Retinal pigment epithelial cell (primary cell): ENCODE measurements at regions not wholly inside any gene's neighbourhood (a gene's known extent, or its start where the extent isn't known, plus 50 kb on each side); places are given as distances from the start of the nearest gene placed in this dataset.

ENCODE experiments used
- DNase-seq: peaks from one replicate; pipeline ENCODE4 v3.0.0-alpha.2; 2010; ENCODE audit warnings: low read depth
- H3K4me3 ChIP-seq: 2 replicates; pipeline ENCODE4 v1.5.1; 2011; ENCODE audit warnings: mild to moderate bottlenecking, low read length, control low read depth, moderate library complexity
- TF ChIP-seq, protein P1 (sequence below): conservative IDR thresholded peaks from 2 replicates; pipeline ENCODE4 v1.5.1; 2011; ENCODE audit warnings: low read depth, low read length, control low read depth, inconsistent platforms

DNA sequence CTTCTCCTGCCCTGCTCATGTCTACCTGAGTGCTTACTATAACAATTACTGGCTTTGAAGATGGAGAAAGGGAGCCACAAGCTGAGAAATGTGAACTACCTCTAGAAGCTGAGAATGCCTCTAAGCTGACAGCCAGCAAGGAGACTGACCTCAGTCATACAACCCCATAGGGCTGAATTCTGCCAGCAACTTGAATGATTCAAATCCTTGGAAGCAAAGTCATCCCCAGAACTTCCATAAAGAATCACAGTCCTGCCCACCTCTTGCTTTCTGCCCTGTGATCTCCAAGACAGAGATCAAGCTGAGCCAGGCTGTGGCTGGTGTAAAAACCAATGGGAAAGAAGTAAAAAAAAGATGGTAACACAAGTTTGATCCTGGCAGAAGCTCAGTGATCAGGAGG is 288.2 kb upstream of the SPHKAP start:
- TF ChIP-seq, protein P1, sequence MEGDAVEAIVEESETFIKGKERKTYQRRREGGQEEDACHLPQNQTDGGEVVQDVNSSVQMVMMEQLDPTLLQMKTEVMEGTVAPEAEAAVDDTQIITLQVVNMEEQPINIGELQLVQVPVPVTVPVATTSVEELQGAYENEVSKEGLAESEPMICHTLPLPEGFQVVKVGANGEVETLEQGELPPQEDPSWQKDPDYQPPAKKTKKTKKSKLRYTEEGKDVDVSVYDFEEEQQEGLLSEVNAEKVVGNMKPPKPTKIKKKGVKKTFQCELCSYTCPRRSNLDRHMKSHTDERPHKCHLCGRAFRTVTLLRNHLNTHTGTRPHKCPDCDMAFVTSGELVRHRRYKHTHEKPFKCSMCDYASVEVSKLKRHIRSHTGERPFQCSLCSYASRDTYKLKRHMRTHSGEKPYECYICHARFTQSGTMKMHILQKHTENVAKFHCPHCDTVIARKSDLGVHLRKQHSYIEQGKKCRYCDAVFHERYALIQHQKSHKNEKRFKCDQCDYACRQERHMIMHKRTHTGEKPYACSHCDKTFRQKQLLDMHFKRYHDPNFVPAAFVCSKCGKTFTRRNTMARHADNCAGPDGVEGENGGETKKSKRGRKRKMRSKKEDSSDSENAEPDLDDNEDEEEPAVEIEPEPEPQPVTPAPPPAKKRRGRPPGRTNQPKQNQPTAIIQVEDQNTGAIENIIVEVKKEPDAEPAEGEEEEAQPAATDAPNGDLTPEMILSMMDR = no peak
- no peak overlapping the region for H3K4me3 ChIP-seq
- no peak for DNase-seq

DNA sequence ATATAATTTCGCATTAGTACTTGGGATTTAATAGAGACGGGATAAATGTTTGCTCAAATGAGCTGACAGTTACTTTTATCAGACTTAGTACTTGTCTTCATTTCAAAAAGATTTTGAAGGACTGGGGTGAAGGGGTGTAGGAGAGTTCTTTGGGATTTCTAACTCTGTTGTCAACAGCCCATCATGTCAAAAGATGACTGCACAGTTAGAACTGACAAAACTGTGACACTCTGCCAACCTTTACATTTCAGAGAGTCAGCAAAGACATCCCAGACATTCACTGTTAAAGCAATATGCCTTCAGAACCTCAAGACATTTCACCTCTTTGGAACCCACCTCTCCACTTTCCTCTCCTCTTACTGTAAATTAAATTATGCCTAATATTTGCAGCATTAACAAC is 285.4 kb upstream of the SPHKAP start:
- no peak for DNase-seq
- no peak overlapping the region for H3K4me3 ChIP-seq
- TF ChIP-seq, protein P1 = no peak

DNA sequence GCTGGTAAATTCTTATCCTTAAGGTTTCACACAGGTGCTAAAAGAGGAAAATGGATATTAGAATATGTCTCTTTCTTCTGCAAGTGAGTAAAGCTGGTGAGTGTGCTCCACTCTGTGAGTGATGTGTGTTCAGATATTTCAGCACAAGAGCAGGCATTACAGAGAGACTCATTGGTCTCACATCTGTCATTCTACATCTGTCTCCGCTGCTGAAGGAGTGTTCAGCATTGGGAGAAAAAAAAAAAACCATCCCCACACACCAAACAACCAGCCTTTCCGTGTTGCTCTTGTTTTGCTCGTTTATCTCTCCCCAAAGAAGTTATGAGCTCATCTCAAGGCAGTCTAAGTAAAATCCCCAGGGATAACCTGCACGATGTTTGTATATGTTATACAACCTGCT is 283.9 kb upstream of the SPHKAP start:
- no peak overlapping the region for H3K4me3 ChIP-seq
- DNase-seq = no peak
- TF ChIP-seq, protein P1 = no peak

DNA sequence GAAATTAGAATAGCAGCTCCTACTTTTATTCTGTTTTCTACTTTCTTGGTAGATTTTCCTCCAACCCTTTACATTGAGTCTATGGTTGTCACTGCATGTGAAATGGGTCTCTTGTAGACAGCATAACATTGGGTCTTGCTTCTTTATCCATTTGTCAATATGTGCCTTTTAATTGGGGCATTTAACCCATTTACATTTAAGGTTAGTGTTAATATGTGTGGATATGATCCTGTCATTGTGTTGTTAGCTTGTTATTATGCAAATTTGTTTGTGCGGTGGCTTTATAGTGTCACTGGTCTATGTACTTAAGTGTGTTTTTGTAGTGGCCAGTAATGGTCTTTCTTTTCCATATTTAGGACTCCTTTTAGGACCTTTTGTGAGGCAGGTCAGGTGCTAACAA is 276.9 kb upstream of the SPHKAP start:
- H3K4me3 ChIP-seq = no peak overlapping the region
- TF ChIP-seq, protein P1 = no peak
- no peak for DNase-seq

DNA sequence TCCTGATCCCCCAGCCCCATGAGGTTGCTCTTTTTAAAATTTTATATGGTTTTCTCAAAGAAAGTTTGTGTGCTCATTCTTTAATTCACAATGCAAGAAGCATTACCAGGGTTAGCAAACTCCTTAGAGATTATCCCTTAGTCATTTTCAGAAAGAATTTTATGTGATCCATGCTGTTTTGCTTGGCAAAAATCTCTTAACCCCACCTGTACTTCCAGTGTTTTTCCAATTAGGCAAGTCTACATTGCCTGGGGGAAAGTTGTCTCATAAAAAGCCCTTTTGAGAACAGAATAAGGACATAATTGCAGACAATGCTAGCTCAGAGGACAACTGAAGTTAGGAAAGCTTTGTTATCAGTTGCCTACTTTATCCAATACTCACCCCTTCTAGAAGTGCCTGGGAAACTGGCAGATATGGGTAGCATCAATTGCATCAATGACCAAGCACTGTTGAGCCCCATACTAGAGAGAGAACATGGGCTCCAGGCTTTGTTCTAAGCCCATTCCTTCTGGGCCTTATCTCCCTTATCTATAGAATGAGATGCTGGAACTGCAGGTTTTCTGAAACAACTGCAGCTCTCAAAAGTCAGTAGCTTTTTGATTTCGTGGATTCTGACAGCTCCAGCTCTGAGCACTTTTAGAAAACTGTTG is 265.9 kb upstream of the SPHKAP start:
- H3K4me3 ChIP-seq = no peak overlapping the region
- DNase-seq = no peak
- TF ChIP-seq, protein P1 = no peak

DNA sequence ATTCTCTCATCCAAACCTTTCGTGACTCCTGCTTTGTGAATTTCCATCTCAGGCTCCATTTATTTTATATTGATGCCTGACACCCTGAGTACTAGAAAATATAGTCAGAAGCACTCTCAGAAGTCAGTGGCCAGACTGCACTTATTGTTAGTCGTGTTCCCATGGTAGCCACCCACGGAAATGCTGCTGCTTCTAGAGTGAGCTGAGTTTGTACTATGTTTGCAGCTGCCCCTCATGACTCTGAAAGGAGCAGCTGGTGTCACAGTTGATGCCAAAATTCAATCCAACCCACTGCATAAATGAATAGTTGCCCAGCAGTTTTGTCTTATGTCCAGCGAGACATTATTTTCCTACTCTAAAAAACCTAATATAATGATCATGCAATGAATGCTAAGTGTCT is 265.2 kb upstream of the SPHKAP start:
- no peak for DNase-seq
- no peak overlapping the region for H3K4me3 ChIP-seq
- TF ChIP-seq, protein P1 = no peak

DNA sequence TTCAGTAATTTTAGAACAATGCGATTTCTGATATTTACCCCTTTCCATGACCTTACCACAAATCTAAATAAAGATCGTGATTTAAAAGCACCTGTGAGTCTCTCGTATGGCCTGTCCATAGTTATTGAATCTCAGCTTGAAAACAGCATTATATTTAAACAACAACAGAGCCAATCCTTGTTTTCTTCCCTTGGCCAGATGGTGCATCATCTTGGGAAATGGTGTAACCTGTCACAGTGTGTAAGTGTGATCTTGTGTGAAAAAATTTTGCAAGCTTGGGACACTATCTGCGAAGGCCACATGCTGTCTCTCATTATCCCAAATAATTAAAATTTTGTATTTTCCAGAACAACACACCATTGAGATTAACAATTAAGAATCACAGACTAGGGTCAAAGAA is 262.7 kb upstream of the SPHKAP start:
- TF ChIP-seq, protein P1 = no peak
- H3K4me3 ChIP-seq = no peak overlapping the region
- no peak for DNase-seq
